ENCODE measurements at regions not wholly inside any gene's neighbourhood (a gene's known extent, or its start where the extent isn't known, plus 50 kb on each side); places are given as distances from the start of the nearest gene placed in this dataset.

GRCh38 chr11:45476126-45476525 is 189.3 kb downstream of the CHST1 start:
- no peak for FAIRE-seq
- CTCF ChIA-PET = interaction anchor here (1.0 to 2.2 kb wide), 2 partner anchors 9 to 105 kb away, joined by 3 to 7 read pairs; no protein-coding TSS in a partner anchor

GRCh38 chr11:45475173-45475572 is 189.0 kb upstream of the SYT13 start:
- Histone ChIP-seq H3K4me2 (no peak overlapping the region), H3K9me3 (no peaks in the 10 kb centered on the region), H3K4me3 (no peak overlapping the region), H3K27ac (no peak overlapping the region), H3K4me1 (no peaks in the 10 kb centered on the region)
- CTCF ChIA-PET = interaction anchor here (0.9 to 2.2 kb wide), 2 partner anchors 10 kb away, joined by 3 to 7 read pairs; no protein-coding TSS in a partner anchor
- POLR2A ChIA-PET = no interaction called here
- DNase-seq (ENCODE audit: low read depth in 1 of 2, low spot score in 1 of 2) = no peak
- no peak for FAIRE-seq
- no peak for ATAC-seq
- 14% methylated on average over 2 of the region's 2 CpGs for WGBS (ENCODE audit: missing lambda C conversion rate)
- TF ChIP-seq PBX3 (IDR thresholded peaks at IDR 0.05) (no peak), ZNF302 (CRISPR knock-in tag; IDR thresholded peaks at IDR 0.05) (no peak), TP53 (CRISPR knock-in tag; IDR thresholded peaks at IDR 0.05) (no peak), RARB (CRISPR knock-in tag; IDR thresholded peaks at IDR 0.05) (no peak), HES2 (IDR thresholded peaks at IDR 0.05) (no peak), JUN (IDR thresholded peaks at IDR 0.05) (no peak), MYC (IDR thresholded peaks at IDR 0.05; ENCODE audit: borderline replicate concordance, low read length) (no peak), FOSB (CRISPR knock-in tag; IDR thresholded peaks at IDR 0.05) (no peak), EP300 (IDR thresholded peaks at IDR 0.05) (no peak), BHLHE40 (IDR thresholded peaks at IDR 0.05; ENCODE audit: low read depth, low read length) (no peak)

More at GRCh38 chr11:45476126-45476525, 189.3 kb downstream of the CHST1 start:
- Histone ChIP-seq H3K4me1 (no peaks in the 10 kb centered on the region), H3K9me3 (no peaks in the 10 kb centered on the region), H3K27ac (no peak overlapping the region), H3K4me2 (no peak overlapping the region), H3K4me3 (no peak overlapping the region)
- TF ChIP-seq HMGXB4 (CRISPR knock-in tag; IDR thresholded peaks at IDR 0.05; ENCODE audit: borderline replicate concordance) (no peak), FOSL2 (IDR thresholded peaks at IDR 0.05) (no peak), FOSL2 (CRISPR knock-in tag; IDR thresholded peaks at IDR 0.05) (no peak)
- POLR2A ChIA-PET = no interaction called here
- ATAC-seq (no peak), DNase-seq (ENCODE audit: low read depth in 1 of 2, low spot score in 1 of 2) (no peak)
- 28% methylated on average over 2 of the region's 2 CpGs for WGBS (ENCODE audit: missing lambda C conversion rate)

GRCh38 chr11:45473341-45473895 is 187.3 kb upstream of the SYT13 start:
- ChIA-PET CTCF (interaction anchor here (0.8 kb wide), 1 partner anchor 16 kb away, joined by 3 read pairs; no protein-coding TSS in a partner anchor), POLR2A (no interaction called here)
- peak in 1 of 2 experiments; percentile 9; a peak in 1 of 6 replicates for ATAC-seq
- no peak for FAIRE-seq
- H3K4me1 ChIP-seq = no peaks in the 10 kb centered on the region
- H3K4me2 ChIP-seq = no peak overlapping the region
- H3K27ac ChIP-seq = no peak overlapping the region
- no peak overlapping the region for H3K4me3 ChIP-seq
- TF ChIP-seq RNF2 (IDR thresholded peaks at IDR 0.05; ENCODE audit: borderline replicate concordance, low read depth) (no peak), HOXA7 (CRISPR knock-in tag; IDR thresholded peaks at IDR 0.05) (no peak), EHF (CRISPR knock-in tag; IDR thresholded peaks at IDR 0.05) (no peak), TP53 (CRISPR knock-in tag; IDR thresholded peaks at IDR 0.05) (no peak), PBX3 (IDR thresholded peaks at IDR 0.05) (no peak), ZFP36 (IDR thresholded peaks at IDR 0.05; ENCODE audit: borderline replicate concordance, partially characterized antibody) (no peak), TFCP2L1 (CRISPR knock-in tag; IDR thresholded peaks at IDR 0.05) (no peak), CHD2 (IDR thresholded peaks at IDR 0.05; ENCODE audit: low read length, partially characterized antibody) (no peak), NR3C1 (IDR thresholded peaks at IDR 0.05) (no peak)
- WGBS (ENCODE audit: missing lambda C conversion rate) = 28% methylated on average over 3 of the region's 3 CpGs
- H3K9me3 ChIP-seq = no peaks in the 10 kb centered on the region
- no peak for DNase-seq (ENCODE audit: low read depth in 1 of 2, low spot score in 1 of 2)
